ENCODE measurements at regions not wholly inside any gene's neighbourhood (a gene's known extent, or its start where the extent isn't known, plus 50 kb on each side); places are given as distances from the start of the nearest gene placed in this dataset.

DNA sequence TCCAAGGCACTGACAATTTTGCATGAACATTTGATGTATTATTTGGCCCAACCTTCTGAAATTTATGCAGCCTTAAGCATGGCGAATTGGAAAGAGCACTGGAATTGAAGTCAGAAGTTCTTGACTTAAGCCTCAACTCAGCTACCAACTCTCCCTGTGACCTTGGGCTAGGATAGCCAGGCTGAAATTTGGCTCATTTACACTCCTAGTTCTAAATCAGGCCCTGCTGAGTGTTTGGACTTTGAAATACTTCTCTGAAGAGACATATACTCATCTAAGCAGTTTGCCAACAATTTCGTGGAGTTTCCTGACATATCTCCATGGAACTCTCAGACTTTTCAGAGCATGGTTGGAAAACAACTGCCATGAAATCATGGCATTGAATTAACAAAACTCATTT lies 489.6 kb upstream of the PIK3C3 start:
- TF ChIP-seq, protein P1, sequence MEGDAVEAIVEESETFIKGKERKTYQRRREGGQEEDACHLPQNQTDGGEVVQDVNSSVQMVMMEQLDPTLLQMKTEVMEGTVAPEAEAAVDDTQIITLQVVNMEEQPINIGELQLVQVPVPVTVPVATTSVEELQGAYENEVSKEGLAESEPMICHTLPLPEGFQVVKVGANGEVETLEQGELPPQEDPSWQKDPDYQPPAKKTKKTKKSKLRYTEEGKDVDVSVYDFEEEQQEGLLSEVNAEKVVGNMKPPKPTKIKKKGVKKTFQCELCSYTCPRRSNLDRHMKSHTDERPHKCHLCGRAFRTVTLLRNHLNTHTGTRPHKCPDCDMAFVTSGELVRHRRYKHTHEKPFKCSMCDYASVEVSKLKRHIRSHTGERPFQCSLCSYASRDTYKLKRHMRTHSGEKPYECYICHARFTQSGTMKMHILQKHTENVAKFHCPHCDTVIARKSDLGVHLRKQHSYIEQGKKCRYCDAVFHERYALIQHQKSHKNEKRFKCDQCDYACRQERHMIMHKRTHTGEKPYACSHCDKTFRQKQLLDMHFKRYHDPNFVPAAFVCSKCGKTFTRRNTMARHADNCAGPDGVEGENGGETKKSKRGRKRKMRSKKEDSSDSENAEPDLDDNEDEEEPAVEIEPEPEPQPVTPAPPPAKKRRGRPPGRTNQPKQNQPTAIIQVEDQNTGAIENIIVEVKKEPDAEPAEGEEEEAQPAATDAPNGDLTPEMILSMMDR (IDR thresholded peaks at IDR 0.05) = no peak
- no peak for TF ChIP-seq POLR2A (IDR thresholded peaks at IDR 0.05)
- H3K27me3 ChIP-seq = no peaks in the 10 kb centered on the region
- DNase-seq = no peak
- H3K36me3 ChIP-seq = no peaks in the 10 kb centered on the region
- H3K9me3 ChIP-seq = no peaks in the 10 kb centered on the region
- H3K27ac ChIP-seq = no peak overlapping the region
- no peaks in the 10 kb centered on the region for H3K4me1 ChIP-seq
- H3K4me3 ChIP-seq = no peak overlapping the region

DNA sequence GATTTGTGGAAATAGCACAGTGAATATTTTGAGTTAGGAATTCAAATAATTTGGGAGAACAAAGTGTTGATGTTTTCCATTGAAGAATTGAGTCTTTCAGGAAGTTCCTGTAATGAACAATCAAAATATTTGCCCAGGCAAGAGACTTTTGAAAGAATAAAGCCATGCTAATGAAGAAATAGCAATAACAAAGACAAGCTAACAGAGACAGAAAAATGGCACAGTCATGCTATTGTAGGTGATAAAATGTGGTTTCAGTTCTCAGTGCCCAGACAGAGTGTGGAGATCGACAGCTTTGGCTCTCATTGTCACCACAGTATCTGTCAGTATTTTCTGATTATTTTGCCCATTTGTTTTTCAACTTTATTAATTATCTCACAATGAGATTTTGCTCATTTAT lies 490.8 kb upstream of the PIK3C3 start:
- Histone ChIP-seq H3K27me3 (no peaks in the 10 kb centered on the region), H3K9me3 (no peaks in the 10 kb centered on the region), H3K36me3 (no peaks in the 10 kb centered on the region), H3K4me1 (no peaks in the 10 kb centered on the region), H3K27ac (no peak overlapping the region), H3K4me3 (no peak overlapping the region)
- DNase-seq = no peak
- no peak for TF ChIP-seq POLR2A (IDR thresholded peaks at IDR 0.05)
- TF ChIP-seq, protein P1 (IDR thresholded peaks at IDR 0.05) = no peak

DNA sequence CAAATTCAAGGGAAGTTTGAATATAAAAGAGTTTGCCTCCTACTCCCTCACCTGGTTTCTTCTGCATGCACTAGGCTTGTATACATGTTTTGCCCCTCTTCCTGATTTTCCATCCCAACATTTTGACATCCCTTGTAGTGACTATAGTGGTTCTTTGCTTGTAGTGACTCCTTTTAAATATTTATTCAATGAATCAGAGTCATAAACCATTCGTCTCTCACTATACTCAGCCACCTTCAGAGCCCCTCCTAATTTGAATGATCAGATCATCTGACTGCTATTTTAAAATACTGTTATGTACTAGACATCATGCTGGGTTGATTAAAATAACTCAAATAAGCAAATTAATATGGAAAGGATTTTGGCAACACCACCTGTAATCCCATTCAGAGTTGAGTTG lies 492.1 kb upstream of the PIK3C3 start:
- Histone ChIP-seq H3K9me3 (no peaks in the 10 kb centered on the region), H3K36me3 (no peaks in the 10 kb centered on the region), H3K27me3 (no peaks in the 10 kb centered on the region), H3K4me1 (no peaks in the 10 kb centered on the region), H3K27ac (no peak overlapping the region), H3K4me3 (no peak overlapping the region)
- DNase-seq = no peak
- TF ChIP-seq, protein P1 (IDR thresholded peaks at IDR 0.05) = no peak
- no peak for TF ChIP-seq POLR2A (IDR thresholded peaks at IDR 0.05)

DNA sequence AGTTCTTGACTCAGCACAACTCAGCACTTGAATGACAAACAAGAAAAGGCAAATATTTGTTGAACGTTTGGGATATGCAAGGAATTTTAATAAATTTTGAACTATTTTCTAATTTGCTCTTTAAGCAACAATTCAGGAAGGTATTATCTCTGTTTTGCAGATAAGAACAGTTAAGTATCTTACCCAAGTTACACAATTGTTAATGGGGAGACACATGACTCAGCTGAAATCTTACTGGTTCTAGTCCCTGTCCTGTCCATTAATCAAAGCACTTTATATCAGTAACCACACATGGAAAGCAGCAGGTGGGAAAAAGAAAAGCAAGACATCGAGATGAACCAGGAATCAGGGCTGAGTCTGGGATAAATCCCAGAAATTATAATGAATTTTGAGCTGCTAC lies 493.9 kb upstream of the PIK3C3 start:
- Histone ChIP-seq H3K4me3 (no peak overlapping the region), H3K27ac (no peak overlapping the region), H3K4me1 (no peaks in the 10 kb centered on the region), H3K27me3 (no peaks in the 10 kb centered on the region), H3K36me3 (no peaks in the 10 kb centered on the region), H3K9me3 (no peaks in the 10 kb centered on the region)
- TF ChIP-seq, protein P1 (IDR thresholded peaks at IDR 0.05) = no peak
- TF ChIP-seq POLR2A (IDR thresholded peaks at IDR 0.05) = no peak
- no peak for DNase-seq

DNA sequence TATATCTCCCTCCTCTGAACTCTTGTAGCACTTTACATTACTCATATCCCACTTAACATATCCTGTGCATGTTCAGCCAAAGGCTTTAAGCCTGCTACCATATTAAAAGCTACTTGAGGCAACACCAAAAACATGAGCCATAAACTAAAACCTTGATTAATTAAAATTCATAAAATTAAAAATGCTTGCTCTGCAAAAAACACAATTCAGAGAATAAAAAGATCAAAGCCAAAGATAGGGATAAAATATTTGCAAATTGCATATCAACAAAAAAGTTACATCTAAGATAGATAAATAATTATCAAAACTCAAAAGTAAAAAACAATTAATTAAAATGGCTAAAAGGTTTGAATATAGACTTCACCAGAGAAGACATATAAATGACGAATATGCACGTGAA lies 495.4 kb upstream of the PIK3C3 start:
- Histone ChIP-seq H3K27ac (no peak overlapping the region), H3K4me3 (no peak overlapping the region), H3K27me3 (no peaks in the 10 kb centered on the region), H3K9me3 (no peaks in the 10 kb centered on the region), H3K4me1 (no peaks in the 10 kb centered on the region), H3K36me3 (no peaks in the 10 kb centered on the region)
- TF ChIP-seq POLR2A (IDR thresholded peaks at IDR 0.05) = no peak
- TF ChIP-seq, protein P1 (IDR thresholded peaks at IDR 0.05) = no peak
- DNase-seq = no peak

DNA sequence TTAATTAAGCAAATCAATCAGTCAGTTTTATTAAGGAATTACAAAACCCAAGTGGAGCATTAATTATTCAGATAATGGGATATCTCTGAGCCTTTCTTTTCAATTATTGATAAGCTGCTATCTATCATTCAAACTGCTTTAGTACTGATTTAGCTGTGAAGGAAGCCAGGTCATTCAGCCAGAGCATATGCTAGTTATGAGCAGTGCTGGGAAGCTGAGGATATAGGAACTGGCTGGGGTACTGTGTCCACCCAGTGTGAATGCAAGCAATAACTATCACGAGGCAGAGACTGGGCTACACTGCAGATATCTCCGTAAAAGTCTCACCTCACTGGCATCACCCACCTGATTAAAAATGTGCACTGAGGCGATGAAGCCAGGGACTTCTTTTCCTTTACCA lies 496.7 kb upstream of the PIK3C3 start:
- Histone ChIP-seq H3K27ac (no peak overlapping the region), H3K4me1 (no peaks in the 10 kb centered on the region), H3K27me3 (no peaks in the 10 kb centered on the region), H3K36me3 (no peaks in the 10 kb centered on the region), H3K9me3 (no peaks in the 10 kb centered on the region), H3K4me3 (no peak overlapping the region)
- TF ChIP-seq, protein P1 (IDR thresholded peaks at IDR 0.05) = no peak
- TF ChIP-seq POLR2A (IDR thresholded peaks at IDR 0.05) = no peak
- no peak for DNase-seq

Data from Peyer's patch (tissue), 4 donors.